ENCODE measurements at regions not wholly inside any gene's neighbourhood (a gene's known extent, or its start where the extent isn't known, plus 50 kb on each side); places are given as distances from the start of the nearest gene placed in this dataset.

DNA sequence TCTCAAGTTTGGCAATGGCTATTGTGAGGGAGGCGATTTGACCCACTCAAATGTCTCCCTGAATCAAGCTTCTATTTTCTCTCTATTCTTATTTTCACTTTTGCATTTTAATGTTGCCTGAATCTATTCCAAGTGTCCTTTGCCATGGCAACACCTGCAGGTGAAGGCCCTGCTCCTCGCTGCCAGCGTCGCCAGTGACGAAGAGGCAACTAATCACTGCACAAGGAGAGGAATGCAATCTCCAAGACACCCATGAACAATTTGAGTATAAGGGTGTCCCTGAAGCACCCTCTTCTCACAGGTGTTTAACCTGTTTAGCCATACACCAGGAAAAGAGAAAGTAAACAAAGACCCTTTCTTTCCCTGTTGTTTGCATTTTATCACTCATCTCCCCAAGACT lies 165.6 kb upstream of the VRK2 start:
- ATAC-seq (replicated peaks) (no peak), DNase-seq (no peak)
- Mint-ChIP-seq H3K4me1 (peaks cover 7 to 17% of the 10 kb centered on the region in 2 donors), H3K4me3 (no peak overlapping the region), H3K9me3 (no peaks in the 10 kb centered on the region), H3K36me3 (no peaks in the 10 kb centered on the region), H3K27me3 (no peaks in the 10 kb centered on the region), H3K27ac (no peak overlapping the region)

DNA sequence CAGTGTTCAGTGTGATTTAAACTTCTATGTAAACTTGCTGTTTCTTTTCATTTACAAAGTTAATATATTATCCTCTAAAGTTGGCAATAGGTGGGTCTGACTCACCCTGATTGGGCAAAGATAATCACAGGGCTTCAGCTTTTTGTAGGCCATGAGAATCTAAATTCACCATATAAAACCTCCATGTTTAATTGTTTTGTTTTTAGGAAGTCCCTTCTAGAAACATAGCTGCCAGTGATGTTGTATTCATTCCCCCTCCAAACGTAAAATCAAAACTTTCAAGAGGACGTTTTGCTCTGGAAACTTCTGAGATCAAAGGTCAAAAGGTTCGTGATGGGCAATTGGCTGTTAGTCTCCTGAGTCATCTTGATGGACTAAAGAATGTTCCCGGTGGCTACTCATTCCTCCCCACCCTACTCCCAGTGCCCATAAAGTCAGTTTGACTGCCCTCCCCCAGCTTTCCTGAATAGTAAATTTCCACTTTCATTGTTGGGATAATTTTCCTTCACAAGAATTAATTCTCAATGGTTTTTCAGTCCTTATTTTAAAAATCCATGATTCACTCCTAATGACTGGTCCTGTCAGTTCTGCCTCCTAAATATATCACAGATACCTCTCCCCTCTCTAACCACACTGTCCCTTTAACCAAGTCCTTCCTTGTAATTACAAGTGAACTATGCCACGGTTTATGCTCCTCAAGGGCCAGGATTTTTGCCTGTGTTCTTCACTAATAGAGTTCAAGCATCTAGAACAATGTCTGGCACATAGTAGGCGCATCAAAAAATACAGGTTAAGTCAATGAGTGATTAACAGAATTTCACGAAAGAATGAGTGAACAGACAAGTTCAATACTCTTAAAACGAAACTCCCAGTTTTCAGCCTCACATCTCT lies 164.4 kb upstream of the VRK2 start:
- no peak overlapping the region for H3K27ac Mint-ChIP-seq
- ATAC-seq (replicated peaks) (no peak), DNase-seq (no peak)

DNA sequence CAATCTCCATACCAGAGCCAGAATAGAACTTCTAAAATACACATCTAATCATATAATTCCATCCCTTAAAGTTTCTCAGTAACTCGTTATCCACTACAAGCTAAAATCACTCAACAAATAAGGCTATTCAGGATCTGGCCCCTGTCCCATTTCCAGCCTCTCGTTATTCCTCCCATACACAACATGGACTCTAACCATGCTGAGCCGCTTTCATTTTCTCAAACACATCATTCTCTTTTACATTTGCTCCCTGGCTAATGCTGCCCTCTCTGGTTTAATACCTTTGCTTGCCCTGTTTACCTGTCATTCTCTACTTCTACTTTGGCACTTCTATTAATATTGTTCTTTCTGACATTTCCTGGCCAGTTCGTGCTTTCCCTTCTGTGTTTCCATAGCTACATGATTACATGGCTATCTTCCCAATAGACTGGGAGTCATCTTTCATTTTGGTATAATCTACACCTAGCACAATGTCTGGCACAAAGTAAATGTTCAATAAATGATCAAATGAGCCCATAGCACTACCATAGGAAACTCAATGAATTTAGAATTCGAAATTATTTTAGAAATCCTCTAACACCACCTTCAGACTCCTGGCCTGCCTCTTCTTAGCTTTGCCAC lies 163.6 kb upstream of the VRK2 start:
- H3K27ac Mint-ChIP-seq: no peak overlapping the region
- H3K4me3 Mint-ChIP-seq: no peak overlapping the region
- no peaks in the 10 kb centered on the region for H3K9me3 Mint-ChIP-seq
- H3K4me1 Mint-ChIP-seq: peaks cover 3 to 5% of the 10 kb centered on the region in 2 donors
- DNase-seq (no peak), ATAC-seq (replicated peaks) (no peak)
- H3K27me3 Mint-ChIP-seq: no peaks in the 10 kb centered on the region
- H3K36me3 Mint-ChIP-seq: no peaks in the 10 kb centered on the region

More for the DNA sequence above, 164.4 kb upstream of the VRK2 start:
- Mint-ChIP-seq H3K27me3 (no peaks in the 10 kb centered on the region), H3K4me3 (no peak overlapping the region), H3K9me3 (no peaks in the 10 kb centered on the region), H3K36me3 (no peaks in the 10 kb centered on the region), H3K4me1 (peaks cover 6 to 10% of the 10 kb centered on the region in 2 donors)

- DNase-seq (no peak), ATAC-seq (replicated peaks) (no peak)
- H3K4me3 Mint-ChIP-seq: no peak overlapping the region
- no peak overlapping the region for H3K27ac Mint-ChIP-seq
- no peaks in the 10 kb centered on the region for H3K36me3 Mint-ChIP-seq
- H3K4me1 Mint-ChIP-seq: peaks cover 3% of the 10 kb centered on the region in 2 donors
- H3K27me3 Mint-ChIP-seq: no peaks in the 10 kb centered on the region
- no peaks in the 10 kb centered on the region for H3K9me3 Mint-ChIP-seq
These were observed 162.3 kb upstream of the VRK2 start for GRCh38 chr2:57884281-57884680.

DNA sequence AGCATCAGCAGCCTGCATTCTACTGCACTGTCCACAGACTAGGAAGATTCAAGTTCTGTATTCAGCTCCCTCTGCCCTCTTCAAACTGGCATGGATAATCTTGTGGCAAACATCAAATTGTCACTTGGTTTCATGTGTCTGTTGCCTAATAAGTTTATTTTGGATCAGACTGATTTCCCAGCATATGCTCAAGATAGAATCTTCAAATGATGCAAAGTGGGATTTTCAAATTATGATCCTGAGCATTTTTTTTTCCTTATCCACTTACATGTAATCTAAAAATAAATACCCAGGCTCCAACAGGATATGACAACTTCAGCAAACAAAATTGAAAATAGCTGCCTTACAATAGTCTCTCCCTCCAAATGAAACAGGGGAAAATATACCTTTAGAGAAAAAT lies 160.9 kb upstream of the VRK2 start:
- Mint-ChIP-seq H3K27ac (no peak overlapping the region), H3K4me1 (peaks cover 6 to 7% of the 10 kb centered on the region in 2 donors), H3K9me3 (no peaks in the 10 kb centered on the region), H3K36me3 (no peaks in the 10 kb centered on the region), H3K4me3 (no peak overlapping the region), H3K27me3 (no peaks in the 10 kb centered on the region)
- ATAC-seq (replicated peaks) (no peak), DNase-seq (no peak)

DNA sequence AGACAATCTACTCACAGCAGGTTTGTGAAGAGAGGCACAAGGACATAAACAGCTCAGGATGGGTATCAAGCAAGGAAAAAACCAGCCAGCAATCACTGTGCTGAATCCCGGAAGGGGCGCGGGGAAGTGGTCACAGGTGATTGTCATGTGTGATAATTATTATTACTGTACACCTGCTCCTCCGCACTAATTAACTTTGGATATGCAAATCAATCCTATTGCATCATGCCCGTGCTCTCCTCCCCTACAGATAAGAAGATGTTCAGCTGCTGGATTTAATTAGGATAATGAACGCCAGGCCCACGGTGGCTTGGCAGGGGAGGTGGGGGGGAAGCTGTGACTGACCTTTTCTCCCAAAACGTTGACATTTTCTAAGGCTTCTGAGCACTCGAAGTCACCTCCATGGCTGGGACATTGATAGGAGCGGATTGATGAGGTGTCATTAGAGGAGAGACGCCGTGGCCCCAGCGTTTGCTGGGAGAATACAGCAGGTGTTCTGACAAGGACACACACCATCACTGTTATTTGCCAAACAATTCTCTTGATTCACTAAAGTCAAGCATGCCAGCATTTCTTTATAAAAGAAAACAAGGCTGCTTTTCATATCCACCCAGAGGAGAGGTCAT lies 160.3 kb upstream of the VRK2 start:
- no peak overlapping the region for H3K4me3 Mint-ChIP-seq
- peaks cover 0 to under 1% of the 10 kb centered on the region in 2 donors for H3K36me3 Mint-ChIP-seq
- peaks cover 9 to 12% of the 10 kb centered on the region in 2 donors for H3K4me1 Mint-ChIP-seq
- ATAC-seq (replicated peaks) (no peak), DNase-seq (no peak)
- H3K27ac Mint-ChIP-seq: no peak overlapping the region
- no peaks in the 10 kb centered on the region for H3K27me3 Mint-ChIP-seq
- no peaks in the 10 kb centered on the region for H3K9me3 Mint-ChIP-seq

GRCh38 chr2:57888463-57888862 lies 158.1 kb upstream of the VRK2 start:
- Mint-ChIP-seq H3K4me1 (peaks cover 11 to 26% of the 10 kb centered on the region in 2 donors), H3K4me3 (no peak overlapping the region), H3K27ac (no peak overlapping the region), H3K27me3 (no peaks in the 10 kb centered on the region), H3K9me3 (peaks cover 0 to 2% of the 10 kb centered on the region in 2 donors), H3K36me3 (peaks cover 0 to 2% of the 10 kb centered on the region in 2 donors)
- ATAC-seq (replicated peaks) (no peak), DNase-seq (no peak)

DNA sequence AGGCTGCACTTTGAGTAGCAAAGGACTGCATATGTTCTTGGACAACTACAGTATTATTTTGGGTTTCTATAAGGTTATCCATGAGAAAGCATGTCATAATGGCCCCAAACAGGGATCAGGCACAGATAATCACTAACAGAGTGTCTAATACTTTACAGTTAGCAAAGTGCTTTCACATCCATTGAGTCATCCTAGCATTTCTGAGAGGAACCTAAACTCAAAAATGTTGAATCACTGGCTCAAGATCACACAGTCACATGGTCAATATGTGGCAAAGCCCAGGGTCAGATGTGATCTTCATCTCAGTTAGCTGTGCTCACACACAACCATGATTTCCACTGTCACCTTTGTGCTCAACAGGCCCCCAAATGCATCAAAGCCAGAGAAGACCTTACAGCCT lies 156.1 kb upstream of the VRK2 start:
- no peaks in the 10 kb centered on the region for H3K27me3 Mint-ChIP-seq
- DNase-seq (no peak), ATAC-seq (replicated peaks) (peak; percentile 51 to 64)
- peaks cover 0 to 2% of the 10 kb centered on the region in 2 donors for H3K36me3 Mint-ChIP-seq
- H3K9me3 Mint-ChIP-seq: peaks cover 0 to 2% of the 10 kb centered on the region in 2 donors
- H3K27ac Mint-ChIP-seq: no peak overlapping the region
- no peak overlapping the region for H3K4me3 Mint-ChIP-seq
- peaks cover 22 to 39% of the 10 kb centered on the region in 2 donors for H3K4me1 Mint-ChIP-seq

DNA sequence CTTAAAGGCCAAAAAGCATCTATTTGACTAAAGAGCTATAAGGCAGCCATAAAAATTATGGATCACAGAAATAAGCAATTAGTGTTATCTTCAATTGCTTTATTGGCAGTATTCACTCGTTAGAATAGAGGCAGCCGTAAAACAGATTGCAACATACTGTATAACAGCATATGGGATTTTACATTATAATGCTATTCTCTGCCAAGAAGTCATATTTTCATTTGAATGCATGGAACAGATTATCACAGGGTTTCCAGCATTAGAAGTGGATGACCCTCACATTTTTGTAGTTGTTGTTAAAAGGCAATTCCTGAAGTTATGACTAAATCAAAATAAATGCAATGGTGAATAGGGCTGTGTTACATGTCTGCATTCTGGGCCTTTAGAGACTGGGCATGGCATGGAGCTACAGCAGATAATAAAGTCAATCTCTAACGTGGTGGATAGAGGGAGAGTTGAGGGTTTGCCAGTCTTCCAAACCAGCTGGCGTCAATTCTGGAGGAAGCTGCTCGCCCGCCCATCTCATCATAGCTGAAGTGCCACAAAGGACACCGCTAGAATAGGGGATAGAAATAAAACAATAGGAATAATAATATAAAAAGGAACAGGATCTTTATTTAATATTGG lies 155.4 kb upstream of the VRK2 start:
- Mint-ChIP-seq H3K4me1 (peaks cover 22 to 41% of the 10 kb centered on the region in 2 donors), H3K27me3 (no peaks in the 10 kb centered on the region)

GRCh38 chr2:57892920-57893319 lies 153.7 kb upstream of the VRK2 start:
- ATAC-seq (replicated peaks): peak; percentile 90 to 95
- H3K4me1 Mint-ChIP-seq: peaks cover 22 to 41% of the 10 kb centered on the region in 2 donors
- no peaks in the 10 kb centered on the region for H3K27me3 Mint-ChIP-seq
- DNase-seq: peak; percentile 10
- H3K27ac Mint-ChIP-seq: peak overlapping the region; percentile 85
- H3K4me3 Mint-ChIP-seq: peak overlapping the region; percentile 4 to 62
- H3K9me3 Mint-ChIP-seq: peaks cover 0 to 2% of the 10 kb centered on the region in 2 donors
- H3K36me3 Mint-ChIP-seq: peaks cover 0 to 2% of the 10 kb centered on the region in 2 donors

More for the DNA sequence above, 155.4 kb upstream of the VRK2 start:
- H3K36me3 Mint-ChIP-seq: peaks cover 0 to 2% of the 10 kb centered on the region in 2 donors
- no peak overlapping the region for H3K4me3 Mint-ChIP-seq
- no peak for ATAC-seq (replicated peaks)
- no peak for DNase-seq
- peaks cover 0 to 2% of the 10 kb centered on the region in 2 donors for H3K9me3 Mint-ChIP-seq
- H3K27ac Mint-ChIP-seq: peak overlapping the region; percentile 21

DNA sequence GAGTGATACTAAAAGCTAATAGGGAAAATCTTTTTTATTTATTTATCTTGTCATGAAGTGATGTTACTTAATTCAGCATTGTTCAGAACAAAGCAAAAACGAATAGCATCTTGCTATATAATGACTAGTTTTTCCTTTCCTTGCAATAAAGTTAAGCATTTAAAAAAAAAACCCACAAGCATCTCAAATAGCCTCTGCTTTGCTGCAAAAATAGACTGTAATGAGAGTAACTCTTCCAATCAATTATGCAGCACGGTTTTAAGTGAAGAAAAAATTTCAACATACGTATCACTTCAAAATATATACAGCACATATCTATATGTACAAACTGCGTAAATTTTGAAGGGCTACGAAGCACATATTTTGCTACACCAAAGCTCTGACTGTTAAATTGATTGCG lies 153.3 kb upstream of the VRK2 start:
- ATAC-seq (replicated peaks) (no peak), DNase-seq (no peak)
- H3K4me3 Mint-ChIP-seq: peak overlapping the region; percentile 4 to 62
- H3K27ac Mint-ChIP-seq: peak overlapping the region; percentile 85
- peaks cover 0 to 2% of the 10 kb centered on the region in 2 donors for H3K36me3 Mint-ChIP-seq
- H3K4me1 Mint-ChIP-seq: peaks cover 22 to 41% of the 10 kb centered on the region in 2 donors
- H3K27me3 Mint-ChIP-seq: no peaks in the 10 kb centered on the region
- H3K9me3 Mint-ChIP-seq: peaks cover 0 to 2% of the 10 kb centered on the region in 2 donors

DNA sequence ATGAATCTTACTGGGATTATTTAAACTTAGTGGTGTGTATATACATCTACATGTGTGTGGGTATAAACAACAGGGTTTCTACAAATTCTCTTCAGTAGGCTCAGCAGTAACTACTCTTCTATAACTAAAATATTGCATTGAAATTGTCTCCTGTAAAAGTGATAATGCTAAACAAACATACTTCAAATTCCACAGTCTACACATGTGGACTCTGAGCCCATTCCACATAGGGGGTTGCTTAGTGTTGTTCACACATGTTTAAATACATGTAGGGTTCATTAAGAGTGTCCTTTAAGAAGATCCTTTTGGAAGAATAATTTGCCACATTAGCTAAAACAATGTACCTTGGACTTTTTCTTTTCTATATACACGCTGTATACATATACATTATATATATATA lies 152.8 kb upstream of the VRK2 start:
- Mint-ChIP-seq H3K27ac (no peak overlapping the region), H3K27me3 (no peaks in the 10 kb centered on the region), H3K4me1 (peaks cover 22 to 41% of the 10 kb centered on the region in 2 donors), H3K9me3 (peaks cover 0 to 2% of the 10 kb centered on the region in 2 donors), H3K36me3 (peaks cover 0 to 2% of the 10 kb centered on the region in 2 donors), H3K4me3 (no peak overlapping the region)
- DNase-seq (no peak), ATAC-seq (replicated peaks) (no peak)

DNA sequence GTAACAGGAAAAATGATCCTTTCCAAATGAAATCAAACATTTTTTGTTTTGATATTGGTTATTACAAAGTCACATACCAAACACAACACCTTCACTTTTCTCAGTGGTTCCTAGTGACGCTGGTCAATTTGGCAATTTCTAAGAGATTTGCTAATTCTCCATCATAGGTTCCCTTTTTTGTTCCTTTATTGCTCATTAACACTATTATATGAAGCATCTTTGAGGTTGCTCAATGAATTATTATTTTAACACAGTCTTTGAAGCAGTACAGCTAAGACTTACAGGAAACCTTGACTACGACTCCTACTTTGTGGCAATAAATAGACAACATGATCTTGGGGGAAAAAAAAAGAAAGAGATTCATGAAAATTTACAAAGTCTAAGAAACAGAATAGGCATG lies 152.2 kb upstream of the VRK2 start:
- Mint-ChIP-seq H3K36me3 (peaks cover 0 to 2% of the 10 kb centered on the region in 2 donors), H3K27me3 (no peaks in the 10 kb centered on the region), H3K4me3 (no peak overlapping the region), H3K4me1 (peaks cover 22 to 42% of the 10 kb centered on the region in 2 donors), H3K9me3 (peaks cover 0 to 2% of the 10 kb centered on the region in 2 donors), H3K27ac (no peak overlapping the region)
- no peak for DNase-seq
- no peak for ATAC-seq (replicated peaks)

DNA sequence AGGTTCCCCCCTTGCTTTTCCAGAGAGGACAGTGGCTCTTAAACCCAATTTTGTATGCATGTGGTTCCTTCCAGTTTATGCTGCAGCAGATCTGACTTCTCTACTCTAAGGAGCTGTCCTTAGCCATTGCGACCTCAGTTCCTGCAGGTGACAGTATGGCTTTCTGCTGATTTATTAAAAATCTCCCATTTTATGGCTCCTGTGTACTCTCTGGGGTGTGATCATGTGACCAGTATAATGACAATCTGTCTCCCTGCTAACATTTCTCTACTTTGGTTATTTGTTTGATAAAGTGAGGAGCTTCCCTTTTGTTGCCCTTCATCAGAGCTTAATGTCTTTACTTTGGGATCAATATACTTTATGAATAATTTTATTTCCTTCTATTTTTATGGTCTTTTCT lies 148.7 kb upstream of the VRK2 start:
- Mint-ChIP-seq H3K27me3 (no peaks in the 10 kb centered on the region), H3K4me3 (no peak overlapping the region)
- no peak for ATAC-seq (replicated peaks)

More for the DNA sequence above, 148.7 kb upstream of the VRK2 start:
- Mint-ChIP-seq H3K4me1 (peaks cover 16 to 29% of the 10 kb centered on the region in 2 donors), H3K36me3 (no peaks in the 10 kb centered on the region), H3K9me3 (no peaks in the 10 kb centered on the region), H3K27ac (no peak overlapping the region)
- no peak for DNase-seq

Data from stimulated activated naive B cell treated with anti-CD40 and anti-IgM and Interleukin-4, amounts not matched to agents 10 μg/mL and 1 μg/mL and 100 μg/mL, for 72 hours (primary cell).